ENCODE measurements at regions not wholly inside any gene's neighbourhood (a gene's known extent, or its start where the extent isn't known, plus 50 kb on each side); places are given as distances from the start of the nearest gene placed in this dataset.

- ATAC-seq (no peak), DNase-seq (ENCODE audit: low spot score) (no peak)
- intact Hi-C loops (cut with DNase I): no loop called here
Observed at GRCh38 chr3:81439108-81439507, 322.3 kb downstream of the GBE1 start.

GRCh38 chr3:81437683-81438082 lies 323.8 kb downstream of the GBE1 start:
- intact Hi-C loops (cut with DNase I): no loop called here
- no peak for ATAC-seq
- no peak for DNase-seq (ENCODE audit: low spot score)

GRCh38 chr3:81436182-81436581 lies 325.3 kb downstream of the GBE1 start:
- intact Hi-C loops (cut with DNase I): no loop called here
- ATAC-seq (no peak), DNase-seq (ENCODE audit: low spot score) (no peak)

- DNase-seq (ENCODE audit: low spot score) (no peak), ATAC-seq (no peak)
- intact Hi-C loops (cut with DNase I): no loop called here
Observed at GRCh38 chr3:81435050-81435449, 326.4 kb downstream of the GBE1 start.

- ATAC-seq (no peak), DNase-seq (ENCODE audit: low spot score) (no peak)
- intact Hi-C loops (cut with DNase I): no loop called here
Observed at GRCh38 chr3:81434161-81434560, 327.3 kb downstream of the GBE1 start.

- DNase-seq (ENCODE audit: low spot score) (no peak), ATAC-seq (no peak)
- intact Hi-C loops (cut with DNase I): no loop called here
Observed at GRCh38 chr3:81433675-81434074, 327.8 kb downstream of the GBE1 start.

- intact Hi-C loops (cut with DNase I): no loop called here
- no peak for DNase-seq (ENCODE audit: low spot score)
- ATAC-seq: no peak
Observed at GRCh38 chr3:81432456-81432855, 329.0 kb downstream of the GBE1 start.

- intact Hi-C loops (cut with DNase I): no loop called here
- DNase-seq (ENCODE audit: low spot score): no peak
- ATAC-seq: no peak
Observed at GRCh38 chr3:81426826-81427577, 334.4 kb downstream of the GBE1 start.

GRCh38 chr3:81425198-81425868 lies 336.1 kb downstream of the GBE1 start:
- ATAC-seq (no peak), DNase-seq (ENCODE audit: low spot score) (no peak)
- intact Hi-C loops (cut with DNase I): no loop called here

DNA sequence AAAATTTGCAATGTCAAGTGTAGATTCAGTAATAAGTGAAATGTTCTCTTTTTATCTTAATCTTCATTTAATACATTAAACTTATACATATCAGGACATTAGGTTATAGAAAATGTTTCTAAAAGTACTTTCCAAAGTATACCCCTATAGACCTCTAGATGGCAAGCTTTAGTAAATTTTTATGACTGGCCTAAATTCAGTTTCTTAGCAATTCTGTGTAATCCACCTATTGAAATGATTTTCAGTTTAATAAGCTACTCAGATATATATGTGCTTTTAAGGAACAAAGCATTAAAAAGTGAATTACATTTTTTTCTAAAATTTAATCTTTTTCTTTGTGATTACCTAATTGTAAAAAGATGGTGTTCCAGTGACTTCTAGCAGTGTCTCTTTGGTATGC lies 342.2 kb downstream of the GBE1 start:
- DNase-seq (ENCODE audit: low spot score): no peak
- intact Hi-C loops (cut with DNase I): no loop called here
- no peak for ATAC-seq

GRCh38 chr3:81416812-81417211 lies 344.6 kb downstream of the GBE1 start:
- DNase-seq (ENCODE audit: low spot score) (no peak), ATAC-seq (no peak)
- intact Hi-C loops (cut with DNase I): no loop called here

DNA sequence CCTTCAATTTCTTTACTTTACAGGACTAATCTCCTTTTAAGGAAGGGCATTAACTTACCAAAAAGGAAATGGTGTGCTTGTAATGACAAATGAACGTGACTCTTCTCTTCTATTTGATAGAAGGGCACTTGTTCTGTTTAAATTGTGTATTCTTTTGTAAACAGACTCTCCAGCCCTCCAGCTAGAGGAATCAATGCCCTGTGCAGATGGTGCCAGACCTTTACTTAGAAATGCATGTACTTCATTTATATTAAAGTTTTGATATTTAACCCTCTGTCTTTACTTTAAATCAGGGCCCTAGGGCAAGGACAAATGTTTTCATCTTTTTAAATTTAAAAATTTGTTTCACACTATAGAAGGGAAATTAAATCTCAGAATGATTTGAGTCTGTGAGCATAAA lies 355.1 kb downstream of the GBE1 start:
- DNase-seq (ENCODE audit: low spot score) (no peak), ATAC-seq (no peak)
- intact Hi-C loops (cut with DNase I): no loop called here

GRCh38 chr3:81395739-81396513 lies 365.5 kb downstream of the GBE1 start:
- intact Hi-C loops (cut with DNase I): no loop called here
- no peak for ATAC-seq
- DNase-seq (ENCODE audit: low spot score): no peak

- no peak for ATAC-seq
- DNase-seq (ENCODE audit: low spot score): no peak
- intact Hi-C loops (cut with DNase I): no loop called here
Observed at GRCh38 chr3:81394651-81395524, 366.6 kb downstream of the GBE1 start.

- DNase-seq (ENCODE audit: low spot score) (no peak), ATAC-seq (no peak)
- intact Hi-C loops (cut with DNase I): no loop called here
Observed at GRCh38 chr3:81393251-81393650, 368.2 kb downstream of the GBE1 start.

DNA sequence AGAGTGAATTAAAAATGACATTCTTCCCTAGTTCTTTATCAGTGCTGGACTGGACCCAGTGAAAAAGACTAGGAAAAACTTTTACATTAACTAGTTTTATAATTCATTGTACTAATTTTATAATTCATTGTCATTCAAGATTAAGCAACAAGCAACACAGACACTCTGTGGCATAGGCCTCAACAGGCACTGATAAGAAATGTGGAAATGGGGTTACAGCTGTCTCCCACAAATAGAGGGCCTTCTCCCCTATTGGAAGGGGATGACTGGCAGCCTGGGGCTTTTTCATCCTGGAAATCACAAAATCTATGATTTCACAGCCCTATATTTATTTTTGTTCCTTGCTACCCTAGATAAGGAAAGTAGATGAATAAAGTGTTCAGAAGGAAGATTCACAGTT lies 370.6 kb downstream of the GBE1 start:
- intact Hi-C loops (cut with DNase I): no loop called here
- ATAC-seq (no peak), DNase-seq (ENCODE audit: low spot score) (no peak)

DNA sequence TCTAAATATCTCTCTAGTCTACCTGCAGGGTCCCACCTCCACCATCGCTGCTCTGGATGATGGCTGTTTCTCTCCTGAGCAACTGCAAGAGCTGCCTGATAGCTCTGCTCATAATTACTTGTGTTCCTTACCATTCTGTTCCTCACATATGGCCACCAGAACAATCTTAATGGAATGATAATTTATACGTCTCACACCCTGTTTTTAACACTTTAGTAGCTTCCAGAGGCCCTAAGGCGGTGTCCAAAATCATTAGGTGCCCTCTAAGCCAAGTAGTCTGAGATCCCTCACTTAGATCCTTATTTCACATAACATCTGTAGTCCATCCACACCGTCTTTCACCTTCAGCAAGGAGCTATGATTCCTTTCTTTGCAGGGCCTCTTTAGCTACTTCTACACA lies 373.3 kb downstream of the GBE1 start:
- intact Hi-C loops (cut with DNase I): no loop called here

GRCh38 chr3:81382470-81382869 lies 379.0 kb downstream of the GBE1 start:
- ATAC-seq (no peak), DNase-seq (ENCODE audit: low spot score) (no peak)
- intact Hi-C loops (cut with DNase I): no loop called here

More for the DNA sequence above, 373.3 kb downstream of the GBE1 start:
- no peak for DNase-seq (ENCODE audit: low spot score)
- no peak for ATAC-seq

DNA sequence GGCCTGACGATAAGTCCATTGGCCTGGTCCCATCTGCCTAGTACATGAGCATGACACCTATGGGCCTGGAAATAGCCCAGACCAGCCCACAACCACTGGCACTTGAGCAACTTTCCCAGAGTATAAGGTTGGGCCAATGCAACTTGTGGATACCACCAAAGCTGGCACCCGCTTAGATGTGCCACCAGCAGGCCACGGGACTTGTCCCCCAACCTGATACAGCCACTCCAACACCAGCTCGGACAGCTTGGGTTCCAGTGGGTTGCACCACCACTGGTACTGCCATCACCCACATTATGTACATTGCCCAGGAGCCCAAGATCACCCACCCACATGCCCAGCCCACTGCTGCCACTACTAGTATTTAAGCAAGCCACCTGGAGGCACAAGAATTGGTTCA lies 381.2 kb downstream of the GBE1 start:
- no peak for DNase-seq (ENCODE audit: low spot score)
- ATAC-seq: no peak
- intact Hi-C loops (cut with DNase I): no loop called here

Data from sciatic nerve (tissue), 2 donors.